ENCODE measurements at regions not wholly inside any gene's neighbourhood (a gene's known extent, or its start where the extent isn't known, plus 50 kb on each side); places are given as distances from the start of the nearest gene placed in this dataset.

GRCh38 chr15:95679847-95680582 lies 650.5 kb upstream of the NR2F2 start:
- no peaks in the 10 kb centered on the region for H3K9me3 ChIP-seq (ENCODE audit: control insufficient read depth in 1 of 2, low read length in 2 of 2)
- no peaks in the 10 kb centered on the region for H3K36me3 ChIP-seq (ENCODE audit: control insufficient read depth in 1 of 2, insufficient read depth in 2 of 2, low read length in 2 of 2)
- no peak overlapping the region for H3K27ac ChIP-seq (ENCODE audit: low read length)
- no peaks in the 10 kb centered on the region for H3K4me1 ChIP-seq (ENCODE audit: control insufficient read depth in 1 of 2, insufficient read depth in 2 of 2, low read length in 2 of 2)
- no peak overlapping the region for H3K4me3 ChIP-seq (ENCODE audit: low read depth in 1 of 2, low read length in 2 of 2)
- H3K27me3 ChIP-seq (ENCODE audit: low read depth, low read length): no peaks in the 10 kb centered on the region

- no peaks in the 10 kb centered on the region for H3K9me3 ChIP-seq (ENCODE audit: control insufficient read depth in 1 of 2, low read length in 2 of 2)
- H3K36me3 ChIP-seq (ENCODE audit: control insufficient read depth in 1 of 2, insufficient read depth in 2 of 2, low read length in 2 of 2): no peaks in the 10 kb centered on the region
- H3K4me3 ChIP-seq (ENCODE audit: low read depth in 1 of 2, low read length in 2 of 2): no peak overlapping the region
- no peaks in the 10 kb centered on the region for H3K4me1 ChIP-seq (ENCODE audit: control insufficient read depth in 1 of 2, insufficient read depth in 2 of 2, low read length in 2 of 2)
- no peak overlapping the region for H3K27ac ChIP-seq (ENCODE audit: low read length)
- H3K27me3 ChIP-seq (ENCODE audit: low read depth, low read length): no peaks in the 10 kb centered on the region
These were observed 649.8 kb upstream of the NR2F2 start for GRCh38 chr15:95680728-95681127.

GRCh38 chr15:95681836-95682544 lies 648.5 kb upstream of the NR2F2 start:
- no peaks in the 10 kb centered on the region for H3K4me1 ChIP-seq (ENCODE audit: control insufficient read depth in 1 of 2, insufficient read depth in 2 of 2, low read length in 2 of 2)
- H3K27ac ChIP-seq (ENCODE audit: low read length): no peak overlapping the region

GRCh38 chr15:95684126-95684525 lies 646.4 kb upstream of the NR2F2 start:
- Histone ChIP-seq H3K36me3 (ENCODE audit: control insufficient read depth in 1 of 2, insufficient read depth in 2 of 2, low read length in 2 of 2) (no peaks in the 10 kb centered on the region), H3K4me1 (ENCODE audit: control insufficient read depth in 1 of 2, insufficient read depth in 2 of 2, low read length in 2 of 2) (no peaks in the 10 kb centered on the region), H3K9me3 (ENCODE audit: control insufficient read depth in 1 of 2, low read length in 2 of 2) (no peaks in the 10 kb centered on the region), H3K27me3 (ENCODE audit: low read depth, low read length) (no peaks in the 10 kb centered on the region), H3K4me3 (ENCODE audit: low read depth in 1 of 2, low read length in 2 of 2) (no peak overlapping the region), H3K27ac (ENCODE audit: low read length) (no peak overlapping the region)

More at GRCh38 chr15:95681836-95682544, 648.5 kb upstream of the NR2F2 start:
- H3K27me3 ChIP-seq (ENCODE audit: low read depth, low read length): no peaks in the 10 kb centered on the region
- no peaks in the 10 kb centered on the region for H3K9me3 ChIP-seq (ENCODE audit: control insufficient read depth in 1 of 2, low read length in 2 of 2)
- no peaks in the 10 kb centered on the region for H3K36me3 ChIP-seq (ENCODE audit: control insufficient read depth in 1 of 2, insufficient read depth in 2 of 2, low read length in 2 of 2)
- no peak overlapping the region for H3K4me3 ChIP-seq (ENCODE audit: low read depth in 1 of 2, low read length in 2 of 2)

GRCh38 chr15:95684693-95685115 lies 645.8 kb upstream of the NR2F2 start:
- no peaks in the 10 kb centered on the region for H3K36me3 ChIP-seq (ENCODE audit: control insufficient read depth in 1 of 2, insufficient read depth in 2 of 2, low read length in 2 of 2)
- H3K4me3 ChIP-seq (ENCODE audit: low read depth in 1 of 2, low read length in 2 of 2): no peak overlapping the region
- H3K27ac ChIP-seq (ENCODE audit: low read length): no peak overlapping the region
- H3K4me1 ChIP-seq (ENCODE audit: control insufficient read depth in 1 of 2, insufficient read depth in 2 of 2, low read length in 2 of 2): no peaks in the 10 kb centered on the region
- no peaks in the 10 kb centered on the region for H3K9me3 ChIP-seq (ENCODE audit: control insufficient read depth in 1 of 2, low read length in 2 of 2)
- H3K27me3 ChIP-seq (ENCODE audit: low read depth, low read length): no peaks in the 10 kb centered on the region

- Histone ChIP-seq H3K36me3 (ENCODE audit: control insufficient read depth in 1 of 2, insufficient read depth in 2 of 2, low read length in 2 of 2) (no peaks in the 10 kb centered on the region), H3K4me3 (ENCODE audit: low read depth in 1 of 2, low read length in 2 of 2) (no peak overlapping the region), H3K27me3 (ENCODE audit: low read depth, low read length) (no peaks in the 10 kb centered on the region), H3K4me1 (ENCODE audit: control insufficient read depth in 1 of 2, insufficient read depth in 2 of 2, low read length in 2 of 2) (no peaks in the 10 kb centered on the region), H3K9me3 (ENCODE audit: control insufficient read depth in 1 of 2, low read length in 2 of 2) (no peaks in the 10 kb centered on the region), H3K27ac (ENCODE audit: low read length) (no peak overlapping the region)
These were observed 643.4 kb upstream of the NR2F2 start for GRCh38 chr15:95687061-95687460.

- Histone ChIP-seq H3K4me3 (ENCODE audit: low read depth in 1 of 2, low read length in 2 of 2) (no peak overlapping the region), H3K27me3 (ENCODE audit: low read depth, low read length) (no peaks in the 10 kb centered on the region)
These were observed 642.8 kb upstream of the NR2F2 start for GRCh38 chr15:95687686-95688085.

GRCh38 chr15:95690631-95691340 lies 639.7 kb upstream of the NR2F2 start:
- Histone ChIP-seq H3K36me3 (ENCODE audit: control insufficient read depth in 1 of 2, insufficient read depth in 2 of 2, low read length in 2 of 2) (no peaks in the 10 kb centered on the region), H3K27ac (ENCODE audit: low read length) (no peak overlapping the region), H3K4me1 (ENCODE audit: control insufficient read depth in 1 of 2, insufficient read depth in 2 of 2, low read length in 2 of 2) (no peaks in the 10 kb centered on the region), H3K4me3 (ENCODE audit: low read depth in 1 of 2, low read length in 2 of 2) (no peak overlapping the region), H3K9me3 (ENCODE audit: control insufficient read depth in 1 of 2, low read length in 2 of 2) (peaks cover 15 to 16% of the 10 kb centered on the region in 2 donors), H3K27me3 (ENCODE audit: low read depth, low read length) (no peaks in the 10 kb centered on the region)

More at GRCh38 chr15:95687686-95688085, 642.8 kb upstream of the NR2F2 start:
- Histone ChIP-seq H3K36me3 (ENCODE audit: control insufficient read depth in 1 of 2, insufficient read depth in 2 of 2, low read length in 2 of 2) (no peaks in the 10 kb centered on the region), H3K4me1 (ENCODE audit: control insufficient read depth in 1 of 2, insufficient read depth in 2 of 2, low read length in 2 of 2) (no peaks in the 10 kb centered on the region), H3K9me3 (ENCODE audit: control insufficient read depth in 1 of 2, low read length in 2 of 2) (peaks cover 0 to 2% of the 10 kb centered on the region in 2 donors), H3K27ac (ENCODE audit: low read length) (no peak overlapping the region)

GRCh38 chr15:95693917-95694316 lies 636.6 kb upstream of the NR2F2 start:
- H3K27ac ChIP-seq (ENCODE audit: low read length): no peak overlapping the region
- H3K36me3 ChIP-seq (ENCODE audit: control insufficient read depth in 1 of 2, insufficient read depth in 2 of 2, low read length in 2 of 2): no peaks in the 10 kb centered on the region
- peaks cover 15 to 16% of the 10 kb centered on the region in 2 donors for H3K9me3 ChIP-seq (ENCODE audit: control insufficient read depth in 1 of 2, low read length in 2 of 2)
- no peaks in the 10 kb centered on the region for H3K4me1 ChIP-seq (ENCODE audit: control insufficient read depth in 1 of 2, insufficient read depth in 2 of 2, low read length in 2 of 2)
- no peak overlapping the region for H3K4me3 ChIP-seq (ENCODE audit: low read depth in 1 of 2, low read length in 2 of 2)
- no peaks in the 10 kb centered on the region for H3K27me3 ChIP-seq (ENCODE audit: low read depth, low read length)

GRCh38 chr15:95698230-95698629 lies 632.3 kb upstream of the NR2F2 start:
- Histone ChIP-seq H3K9me3 (ENCODE audit: control insufficient read depth in 1 of 2, low read length in 2 of 2) (peaks cover 15 to 39% of the 10 kb centered on the region in 2 donors), H3K27ac (ENCODE audit: low read length) (no peak overlapping the region), H3K4me3 (ENCODE audit: low read depth in 1 of 2, low read length in 2 of 2) (no peak overlapping the region), H3K4me1 (ENCODE audit: control insufficient read depth in 1 of 2, insufficient read depth in 2 of 2, low read length in 2 of 2) (no peaks in the 10 kb centered on the region), H3K27me3 (ENCODE audit: low read depth, low read length) (no peaks in the 10 kb centered on the region), H3K36me3 (ENCODE audit: control insufficient read depth in 1 of 2, insufficient read depth in 2 of 2, low read length in 2 of 2) (no peaks in the 10 kb centered on the region)

- Histone ChIP-seq H3K4me1 (ENCODE audit: control insufficient read depth in 1 of 2, insufficient read depth in 2 of 2, low read length in 2 of 2) (no peaks in the 10 kb centered on the region), H3K4me3 (ENCODE audit: low read depth in 1 of 2, low read length in 2 of 2) (no peak overlapping the region), H3K36me3 (ENCODE audit: control insufficient read depth in 1 of 2, insufficient read depth in 2 of 2, low read length in 2 of 2) (no peaks in the 10 kb centered on the region), H3K27ac (ENCODE audit: low read length) (no peak overlapping the region), H3K9me3 (ENCODE audit: control insufficient read depth in 1 of 2, low read length in 2 of 2) (peaks cover 15 to 35% of the 10 kb centered on the region in 2 donors), H3K27me3 (ENCODE audit: low read depth, low read length) (no peaks in the 10 kb centered on the region)
These were observed 631.5 kb upstream of the NR2F2 start for GRCh38 chr15:95698951-95699350.
